H1 (cell line): ENCODE measurements at regions not wholly inside any gene's neighbourhood (a gene's known extent, or its start where the extent isn't known, plus 50 kb on each side); places are given as distances from the start of the nearest gene placed in this dataset.

ENCODE experiments used
- BCL11A ChIP-seq, 2 experiments: IDR thresholded peaks; one replicate each; pipeline ENCODE4 v1.6.1; 2011; ENCODE audit warnings: low read depth in 2 of 2, low read length in 2 of 2, mild to moderate bottlenecking in 2 of 2
- GABPA ChIP-seq: IDR thresholded peaks from 2 replicates; pipeline ENCODE4 v1.6.1; 2011; ENCODE audit warnings: mild to moderate bottlenecking, low read length, moderate library complexity, borderline replicate concordance; ENCODE audit not compliant: insufficient read depth

GRCh38 chr5:167642181-167642580, 649.3 kb upstream of the WWC1 start (continued):
- TF ChIP-seq GABPA: no peak
- no peak for TF ChIP-seq BCL11A (IDR thresholded peaks at IDR 0.05; ENCODE audit: low read depth in 2 of 2, low read length in 2 of 2)
